ENCODE measurements at regions not wholly inside any gene's neighbourhood (a gene's known extent, or its start where the extent isn't known, plus 50 kb on each side); places are given as distances from the start of the nearest gene placed in this dataset.
"Not testable (repeated sequence)": the region's sequence is repeated elsewhere in the genome, so short reads cannot be mapped to it uniquely, and the experiment has no call there.

DNA sequence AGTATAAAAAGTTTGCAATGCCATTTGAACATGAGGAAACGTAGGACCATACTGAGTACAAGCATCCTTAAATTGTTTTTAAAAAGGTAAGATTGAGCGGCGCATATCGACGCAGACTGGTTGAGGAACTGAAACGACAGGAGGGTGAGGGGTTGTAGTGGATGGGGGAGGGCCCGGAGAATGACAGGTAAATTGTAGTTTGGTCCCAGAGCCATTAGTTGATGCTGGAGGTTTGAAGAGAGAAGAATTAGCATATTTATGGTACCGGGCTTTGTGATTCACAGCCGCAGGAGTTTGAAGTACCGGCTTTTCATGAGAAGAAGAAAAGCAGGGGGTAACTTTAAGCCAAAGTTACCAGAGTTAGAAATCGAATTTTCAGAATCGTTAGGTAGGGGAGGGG, 179.5 kb downstream of the OTOP1 start:
- TF ChIP-seq, protein P1, sequence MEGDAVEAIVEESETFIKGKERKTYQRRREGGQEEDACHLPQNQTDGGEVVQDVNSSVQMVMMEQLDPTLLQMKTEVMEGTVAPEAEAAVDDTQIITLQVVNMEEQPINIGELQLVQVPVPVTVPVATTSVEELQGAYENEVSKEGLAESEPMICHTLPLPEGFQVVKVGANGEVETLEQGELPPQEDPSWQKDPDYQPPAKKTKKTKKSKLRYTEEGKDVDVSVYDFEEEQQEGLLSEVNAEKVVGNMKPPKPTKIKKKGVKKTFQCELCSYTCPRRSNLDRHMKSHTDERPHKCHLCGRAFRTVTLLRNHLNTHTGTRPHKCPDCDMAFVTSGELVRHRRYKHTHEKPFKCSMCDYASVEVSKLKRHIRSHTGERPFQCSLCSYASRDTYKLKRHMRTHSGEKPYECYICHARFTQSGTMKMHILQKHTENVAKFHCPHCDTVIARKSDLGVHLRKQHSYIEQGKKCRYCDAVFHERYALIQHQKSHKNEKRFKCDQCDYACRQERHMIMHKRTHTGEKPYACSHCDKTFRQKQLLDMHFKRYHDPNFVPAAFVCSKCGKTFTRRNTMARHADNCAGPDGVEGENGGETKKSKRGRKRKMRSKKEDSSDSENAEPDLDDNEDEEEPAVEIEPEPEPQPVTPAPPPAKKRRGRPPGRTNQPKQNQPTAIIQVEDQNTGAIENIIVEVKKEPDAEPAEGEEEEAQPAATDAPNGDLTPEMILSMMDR (IDR thresholded peaks at IDR 0.05) = not testable (repeated sequence)
- TF ChIP-seq POLR2A (IDR thresholded peaks at IDR 0.05) = not testable (repeated sequence)
